ENCODE measurements at regions not wholly inside any gene's neighbourhood (a gene's known extent, or its start where the extent isn't known, plus 50 kb on each side); places are given as distances from the start of the nearest gene placed in this dataset.

DNA sequence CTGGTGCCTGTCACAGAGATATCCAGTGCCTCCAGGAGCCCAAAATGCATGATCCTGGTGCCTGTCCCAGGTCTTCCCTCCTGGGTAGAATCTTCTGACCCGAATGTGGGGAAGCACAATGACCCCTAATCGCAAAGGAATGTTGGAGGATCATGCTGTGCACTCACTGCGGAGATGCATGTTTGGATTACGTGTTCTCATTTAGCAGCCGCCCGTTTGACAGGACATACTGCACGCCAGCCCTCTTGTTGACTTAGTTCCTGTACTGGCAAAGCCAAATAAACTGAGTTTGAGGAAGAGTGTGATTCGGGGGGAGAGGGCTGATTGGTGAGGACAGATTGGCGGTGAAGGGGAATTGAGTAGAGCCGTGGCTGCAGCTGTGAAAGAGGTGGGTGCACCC is 85.9 kb upstream of the SIM2 start:
- H3K27ac ChIP-seq (ENCODE audit: low read depth in 1 of 2, low read length in 2 of 2), result no peak overlapping the region
- DNase-seq (ENCODE audit: low spot score), result no peak
- H3K27me3 ChIP-seq (ENCODE audit: control insufficient read depth in 4 of 4, insufficient read depth in 4 of 4, low read length in 3 of 4), result peaks cover 0 to 15% (median 0%) of the 10 kb centered on the region in 4 donors
- H3K36me3 ChIP-seq (ENCODE audit: control insufficient read depth in 4 of 4, insufficient read depth in 3 of 4, low read depth in 1 of 4, low read length in 3 of 4), result no peaks in the 10 kb centered on the region
- TF ChIP-seq NR2F2 (IDR thresholded peaks at IDR 0.05) (no peak), JUND (IDR thresholded peaks at IDR 0.05) (no peak), FOXA1 (IDR thresholded peaks at IDR 0.05) (no peak), HNF4A (conservative IDR thresholded peaks at IDR 0.05) (no peak), EGR1 (IDR thresholded peaks at IDR 0.05; ENCODE audit: low read depth in 2 of 2) (no peak), YY1 (IDR thresholded peaks at IDR 0.05) (no peak), TAF1 (conservative IDR thresholded peaks at IDR 0.05) (no peak), SP1 (IDR thresholded peaks at IDR 0.05) (no peak), GABPA (IDR thresholded peaks at IDR 0.05 in 1 of 2, conservative IDR thresholded peaks at IDR 0.05 in 1 of 2) (no peak), RAD21 (IDR thresholded peaks at IDR 0.05) (no peak), FOXA2 (IDR thresholded peaks at IDR 0.05) (no peak)
- TF ChIP-seq, protein P1, sequence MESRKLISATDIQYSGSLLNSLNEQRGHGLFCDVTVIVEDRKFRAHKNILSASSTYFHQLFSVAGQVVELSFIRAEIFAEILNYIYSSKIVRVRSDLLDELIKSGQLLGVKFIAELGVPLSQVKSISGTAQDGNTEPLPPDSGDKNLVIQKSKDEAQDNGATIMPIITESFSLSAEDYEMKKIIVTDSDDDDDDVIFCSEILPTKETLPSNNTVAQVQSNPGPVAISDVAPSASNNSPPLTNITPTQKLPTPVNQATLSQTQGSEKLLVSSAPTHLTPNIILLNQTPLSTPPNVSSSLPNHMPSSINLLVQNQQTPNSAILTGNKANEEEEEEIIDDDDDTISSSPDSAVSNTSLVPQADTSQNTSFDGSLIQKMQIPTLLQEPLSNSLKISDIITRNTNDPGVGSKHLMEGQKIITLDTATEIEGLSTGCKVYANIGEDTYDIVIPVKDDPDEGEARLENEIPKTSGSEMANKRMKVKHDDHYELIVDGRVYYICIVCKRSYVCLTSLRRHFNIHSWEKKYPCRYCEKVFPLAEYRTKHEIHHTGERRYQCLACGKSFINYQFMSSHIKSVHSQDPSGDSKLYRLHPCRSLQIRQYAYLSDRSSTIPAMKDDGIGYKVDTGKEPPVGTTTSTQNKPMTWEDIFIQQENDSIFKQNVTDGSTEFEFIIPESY (IDR thresholded peaks at IDR 0.05), result no peak
- TF ChIP-seq, protein P2, sequence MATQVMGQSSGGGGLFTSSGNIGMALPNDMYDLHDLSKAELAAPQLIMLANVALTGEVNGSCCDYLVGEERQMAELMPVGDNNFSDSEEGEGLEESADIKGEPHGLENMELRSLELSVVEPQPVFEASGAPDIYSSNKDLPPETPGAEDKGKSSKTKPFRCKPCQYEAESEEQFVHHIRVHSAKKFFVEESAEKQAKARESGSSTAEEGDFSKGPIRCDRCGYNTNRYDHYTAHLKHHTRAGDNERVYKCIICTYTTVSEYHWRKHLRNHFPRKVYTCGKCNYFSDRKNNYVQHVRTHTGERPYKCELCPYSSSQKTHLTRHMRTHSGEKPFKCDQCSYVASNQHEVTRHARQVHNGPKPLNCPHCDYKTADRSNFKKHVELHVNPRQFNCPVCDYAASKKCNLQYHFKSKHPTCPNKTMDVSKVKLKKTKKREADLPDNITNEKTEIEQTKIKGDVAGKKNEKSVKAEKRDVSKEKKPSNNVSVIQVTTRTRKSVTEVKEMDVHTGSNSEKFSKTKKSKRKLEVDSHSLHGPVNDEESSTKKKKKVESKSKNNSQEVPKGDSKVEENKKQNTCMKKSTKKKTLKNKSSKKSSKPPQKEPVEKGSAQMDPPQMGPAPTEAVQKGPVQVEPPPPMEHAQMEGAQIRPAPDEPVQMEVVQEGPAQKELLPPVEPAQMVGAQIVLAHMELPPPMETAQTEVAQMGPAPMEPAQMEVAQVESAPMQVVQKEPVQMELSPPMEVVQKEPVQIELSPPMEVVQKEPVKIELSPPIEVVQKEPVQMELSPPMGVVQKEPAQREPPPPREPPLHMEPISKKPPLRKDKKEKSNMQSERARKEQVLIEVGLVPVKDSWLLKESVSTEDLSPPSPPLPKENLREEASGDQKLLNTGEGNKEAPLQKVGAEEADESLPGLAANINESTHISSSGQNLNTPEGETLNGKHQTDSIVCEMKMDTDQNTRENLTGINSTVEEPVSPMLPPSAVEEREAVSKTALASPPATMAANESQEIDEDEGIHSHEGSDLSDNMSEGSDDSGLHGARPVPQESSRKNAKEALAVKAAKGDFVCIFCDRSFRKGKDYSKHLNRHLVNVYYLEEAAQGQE (IDR thresholded peaks at IDR 0.05), result no peak
- TF ChIP-seq, protein P3, sequence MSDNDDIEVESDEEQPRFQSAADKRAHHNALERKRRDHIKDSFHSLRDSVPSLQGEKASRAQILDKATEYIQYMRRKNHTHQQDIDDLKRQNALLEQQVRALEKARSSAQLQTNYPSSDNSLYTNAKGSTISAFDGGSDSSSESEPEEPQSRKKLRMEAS (IDR thresholded peaks at IDR 0.05), result no peak
- no peak overlapping the region for H3K4me3 ChIP-seq (ENCODE audit: low read depth in 1 of 3, low read length in 3 of 3)
- H3K4me1 ChIP-seq (ENCODE audit: control insufficient read depth in 4 of 4, insufficient read depth in 4 of 4, low read length in 3 of 4), result no peaks in the 10 kb centered on the region
- peaks cover 2 to 6% (median 3%) of the 10 kb centered on the region in 4 donors for H3K9me3 ChIP-seq (ENCODE audit: control insufficient read depth in 4 of 4, low read length in 3 of 4)
- no peak overlapping the region for H3K9ac ChIP-seq (ENCODE audit: low read depth in 1 of 2, low read length in 2 of 2)
- WGBS, result 46% methylated on average over 10 of the region's 10 CpGs

DNA sequence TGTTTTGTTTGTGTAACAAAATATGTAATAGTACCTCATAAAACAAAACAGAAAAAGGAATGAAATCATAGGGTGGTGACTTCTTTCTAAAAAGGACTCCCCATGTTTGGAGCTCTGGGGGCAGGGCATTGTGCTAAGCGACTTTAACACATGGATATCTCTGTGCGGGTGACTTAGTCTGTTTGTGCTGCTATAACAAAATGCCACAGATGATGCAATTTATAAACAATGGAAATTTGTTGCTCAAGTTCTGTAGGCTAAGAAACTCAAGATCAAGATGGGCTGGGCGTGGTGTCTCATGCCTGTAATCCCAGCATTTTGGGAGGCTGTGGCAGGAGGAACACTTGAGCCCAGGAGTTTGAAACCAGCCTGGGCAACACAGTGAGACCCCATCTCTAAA is 85.4 kb upstream of the SIM2 start:
- Histone ChIP-seq H3K9me3 (ENCODE audit: control insufficient read depth in 4 of 4, low read length in 3 of 4) (peaks cover 2 to 6% (median 3%) of the 10 kb centered on the region in 4 donors), H3K36me3 (ENCODE audit: control insufficient read depth in 4 of 4, insufficient read depth in 3 of 4, low read depth in 1 of 4, low read length in 3 of 4) (no peaks in the 10 kb centered on the region), H3K27me3 (ENCODE audit: control insufficient read depth in 4 of 4, insufficient read depth in 4 of 4, low read length in 3 of 4) (peaks cover 0 to 15% (median 0%) of the 10 kb centered on the region in 4 donors), H3K4me3 (ENCODE audit: low read depth in 1 of 3, low read length in 3 of 3) (no peak overlapping the region), H3K27ac (ENCODE audit: low read depth in 1 of 2, low read length in 2 of 2) (no peak overlapping the region), H3K9ac (ENCODE audit: low read depth in 1 of 2, low read length in 2 of 2) (no peak overlapping the region), H3K4me1 (ENCODE audit: control insufficient read depth in 4 of 4, insufficient read depth in 4 of 4, low read length in 3 of 4) (no peaks in the 10 kb centered on the region)
- 87% methylated on average over 3 of the region's 3 CpGs for WGBS
- DNase-seq (ENCODE audit: low spot score), result no peak
- TF ChIP-seq RAD21 (IDR thresholded peaks at IDR 0.05) (no peak), HNF4G (IDR thresholded peaks at IDR 0.05) (no peak), HNF4A (conservative IDR thresholded peaks at IDR 0.05) (no peak), FOXA1 (IDR thresholded peaks at IDR 0.05) (no peak), NR2F2 (IDR thresholded peaks at IDR 0.05) (no peak), TAF1 (conservative IDR thresholded peaks at IDR 0.05) (no peak), RXRA (IDR thresholded peaks at IDR 0.05) (no peak)
- TF ChIP-seq, protein P1 (IDR thresholded peaks at IDR 0.05), result no peak
- TF ChIP-seq, protein P4, sequence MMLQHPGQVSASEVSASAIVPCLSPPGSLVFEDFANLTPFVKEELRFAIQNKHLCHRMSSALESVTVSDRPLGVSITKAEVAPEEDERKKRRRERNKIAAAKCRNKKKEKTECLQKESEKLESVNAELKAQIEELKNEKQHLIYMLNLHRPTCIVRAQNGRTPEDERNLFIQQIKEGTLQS (IDR thresholded peaks at IDR 0.05), result no peak

Data from liver (tissue), 7 donors.